K562 (cell line): ENCODE measurements at regions not wholly inside any gene's neighbourhood (a gene's known extent, or its start where the extent isn't known, plus 50 kb on each side); places are given as distances from the start of the nearest gene placed in this dataset.

ENCODE experiments used
- ATAC-seq: fragments of 200-7000 bp; cut with Tn5 transposase; 3 replicates; pipeline ENCODE4 v1.9.1; 2020; ENCODE audit warnings: moderate library complexity
- BruUV-seq: library from RNA; stranded (reverse); fragments of 400-500 nt; replicated peaks from 2 replicates; lab custom pipeline; 2021; lab: Mats Ljungman, UMichigan
- CTCF ChIA-PET: fragments of 300-600 bp; formaldehyde crosslinking; extraction: SDS; loops from one replicate; lab custom pipeline; 2021; ENCODE audit warnings: low intra/inter-chr PET ratio; lab: Yijun Ruan, JAX
- POLR2A ChIA-PET: fragments of 300-600, 350-650 bp; sonication (Branson Sonifier 250); formaldehyde crosslinking; extraction: SDS; loops from one replicate; lab custom pipeline; 2021; ENCODE audit warnings: antibody characterized with exemption, inconsistent platforms; lab: Yijun Ruan, JAX
- DNase-seq, 4 experiments: peaks; one replicate each; pipeline versions ENCODE4 v3.0.0 to v3.0.0-alpha.2; 2011 to 2018; ENCODE audit warnings: low spot score in 3 of 4, mixed read lengths in 3 of 4; ENCODE audit errors: extremely low read depth in 1 of 4
- FAIRE-seq: peaks from 2 replicates; lab custom pipeline; 2011; peaks lifted over from hg19 to GRCh38; lab: Jason Lieb, UNC
- H2AFZ ChIP-seq: 2 replicates; pipeline ENCODE4 v1.6.0; 2011; ENCODE audit warnings: low read depth, low read length, control low read depth, inconsistent platforms
- H3K27ac ChIP-seq: fragments of 200-600 bp; 3 replicates; pipeline ENCODE4 v1.8.0; 2011; ENCODE audit warnings: low read depth, mild to moderate bottlenecking, control low read depth, inconsistent platforms, low read length, moderate library complexity, mixed read lengths; ENCODE audit errors: extremely low read depth
- H3K27me3 ChIP-seq, 2 experiments: fragments of 300-600 bp in 1 of 2; 2 replicates in 1 of 2; 3 replicates in 1 of 2; pipeline versions ENCODE4 v1.6.0 to v1.8.0; 2011; ENCODE audit warnings: inconsistent platforms in 2 of 2, low read length in 2 of 2, mild to moderate bottlenecking in 1 of 2, mixed read lengths in 1 of 2, moderate library complexity in 1 of 2; ENCODE audit not compliant: control insufficient read depth in 2 of 2, insufficient read depth in 2 of 2
- H3K36me3 ChIP-seq: fragments of 300-600 bp; 3 replicates; pipeline ENCODE4 v1.8.0; 2011; ENCODE audit warnings: mild to moderate bottlenecking, low read length, inconsistent platforms; ENCODE audit not compliant: control insufficient read depth, insufficient read depth
- H3K4me1 ChIP-seq, 2 experiments: fragments of 200-600 bp in 1 of 2; replicated peaks in 1 of 2; 2 replicates in 1 of 2; 3 replicates in 1 of 2; pipeline versions ENCODE4 v1.5.1 to v1.8.0; 2011; ENCODE audit warnings: inconsistent platforms in 2 of 2, low read length in 2 of 2, mild to moderate bottlenecking in 1 of 2, mixed read lengths in 1 of 2, moderate library complexity in 1 of 2; ENCODE audit not compliant: control insufficient read depth in 2 of 2, insufficient read depth in 2 of 2
- H3K4me2 ChIP-seq: 2 replicates; pipeline ENCODE4 v1.6.1; 2011; ENCODE audit warnings: low read length, control low read depth, inconsistent platforms, mixed read lengths; ENCODE audit not compliant: insufficient read depth
- H3K4me3 ChIP-seq: fragments of 200-600 bp; sonication (generic), shearing (Covaris generic); 2 replicates; pipeline ENCODE4 v1.5.1; 2016; ENCODE audit warnings: control low read depth, inconsistent platforms
- H3K79me2 ChIP-seq: fragments of 200-600 bp; 3 replicates; pipeline ENCODE4 v1.8.0; 2011; ENCODE audit warnings: low read length, inconsistent platforms; ENCODE audit not compliant: control insufficient read depth, insufficient read depth
- H3K9ac ChIP-seq, 2 experiments: 2 replicates each; pipeline versions ENCODE4 v1.6.0 to v1.6.1; 2011; ENCODE audit warnings: low read depth in 2 of 2, low read length in 2 of 2, control low read depth in 1 of 2, inconsistent platforms in 1 of 2, mild to moderate bottlenecking in 1 of 2, mixed read lengths in 1 of 2; ENCODE audit not compliant: insufficient read depth in 1 of 2
- H3K9me1 ChIP-seq: one replicate; pipeline ENCODE4 v1.6.0; 2011; ENCODE audit warnings: inconsistent platforms, mild to moderate bottlenecking, low read length, moderate library complexity; ENCODE audit not compliant: control insufficient read depth, insufficient read depth
- H3K9me3 ChIP-seq: replicated peaks from 2 replicates; pipeline ENCODE4 v1.5.1; 2011; ENCODE audit warnings: low read depth, low read length, inconsistent platforms; ENCODE audit not compliant: control insufficient read depth, insufficient read depth
- H4K20me1 ChIP-seq: replicated peaks from 2 replicates; pipeline ENCODE4 v1.6.1; 2011; ENCODE audit warnings: low read length, inconsistent platforms, mixed read lengths; ENCODE audit not compliant: control insufficient read depth, insufficient read depth
- CCAR2 ChIP-seq: fragments of 200-400 bp; formaldehyde crosslinking; IDR thresholded peaks from 2 replicates; pipeline ENCODE4 v1.6.1; 2017; ENCODE audit warnings: mild to moderate bottlenecking, low read depth, low read length
- ESRRB ChIP-seq: fragments of 250-450 bp; sonication (Bioruptor Pico); IDR thresholded peaks from 2 replicates; pipeline ENCODE4 v1.5.0; 2020; ENCODE audit warnings: mild to moderate bottlenecking, moderate library complexity, borderline replicate concordance
- MCM3 ChIP-seq: fragments of 450-650 bp; IDR thresholded peaks from 2 replicates; pipeline ENCODE4 v1.6.1; 2016
- SREBF2 ChIP-seq: sonication (generic); formaldehyde crosslinking; IDR thresholded peaks from 2 replicates; pipeline ENCODE4 v1.4.0; 2020; ENCODE audit warnings: mild to moderate bottlenecking, missing genetic modification reagents
- ZNF133 ChIP-seq: fragments of 250-450 bp; sonication (Bioruptor Pico); IDR thresholded peaks from 2 replicates; pipeline ENCODE4 v1.4.0; 2020; ENCODE audit warnings: mild to moderate bottlenecking
- ZNF436 ChIP-seq: fragments of 250-450, 450-650 bp; sonication (Bioruptor Pico); formaldehyde crosslinking; IDR thresholded peaks from 2 replicates; pipeline ENCODE4 v1.7.0; 2020; ENCODE audit warnings: mild to moderate bottlenecking
- ZNF766 ChIP-seq: fragments of 200-800 bp; sonication (Bioruptor generic); conservative IDR thresholded peaks from 2 replicates; pipeline ENCODE4 v1.6.1; 2016; ENCODE audit warnings: missing genetic modification characterization, missing compliant biosample characterization
- WGBS: fragments of 100-300 bp; shearing (Covaris generic); methylation state at CpG from one replicate; pipeline ENCODE4 v1.1.6; 2016; ENCODE audit warnings: low coverage, mixed read lengths; ENCODE audit not compliant: insufficient coverage; ENCODE audit errors: missing lambda C conversion rate; 5-methylcytosine and 5-hydroxymethylcytosine counted together
- in situ Hi-C: fragments of 300-500 bp; cut with MboI; formaldehyde crosslinking; loops from 4 replicates; pipeline ENCODE4 v1.15.0; 2018; ENCODE audit warnings: inconsistent platforms, mixed read lengths
- intact Hi-C: fragments of 100-400 bp; cut with micrococcal nuclease; formaldehyde crosslinking; loops from 2 replicates; pipeline ENCODE4 v1.14.2; 2022
- TF ChIP-seq, protein P1 (sequence below), 3 experiments: IDR thresholded peaks in 2 of 3; conservative IDR thresholded peaks in 1 of 3; 2 replicates each; pipeline ENCODE4 v1.5.1; 2011 to 2012; ENCODE audit warnings: low read length in 3 of 3, mild to moderate bottlenecking in 3 of 3, control low read depth in 2 of 3, improper control_type of control experiment in 1 of 3, inconsistent platforms in 1 of 3, low read depth in 1 of 3, mixed read lengths in 1 of 3, moderate library complexity in 1 of 3; ENCODE audit not compliant: insufficient read depth in 2 of 3

DNA sequence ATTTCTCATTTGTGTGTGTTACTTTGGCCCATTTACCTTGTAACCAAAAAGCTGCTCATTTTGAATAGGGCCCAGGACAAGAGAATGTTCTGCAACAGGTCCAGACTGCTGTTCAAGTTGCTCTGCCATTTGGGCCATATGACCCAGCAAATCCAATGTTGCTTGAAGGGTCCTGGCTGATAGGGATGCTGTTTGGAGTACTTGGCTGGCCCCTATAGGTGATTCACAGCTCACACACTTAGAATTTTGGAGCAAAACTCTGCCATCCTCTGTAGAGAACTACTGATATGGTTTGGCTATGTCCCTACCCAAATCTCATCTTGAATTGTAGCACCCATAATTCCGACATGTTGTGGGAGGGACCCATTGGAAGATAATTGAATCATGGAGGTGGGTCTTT is 131.5 kb downstream of the AASDH start:
- ChIA-PET POLR2A (no interaction called here), CTCF (no interaction called here)
- intact Hi-C loops (no loop called here), in situ Hi-C loops (no loop called here)
- no peak for FAIRE-seq
- Histone ChIP-seq H3K4me3 (no peak overlapping the region), H3K9me3 (no peaks in the 10 kb centered on the region), H3K4me1 (no peaks in the 10 kb centered on the region), H2AFZ (no peak overlapping the region), H3K9ac (no peak overlapping the region), H3K27me3 (peaks cover 0 to 14% of the 10 kb centered on the region in 2 experiments; a peak in 2 of 5 replicates), H3K9me1 (no peaks in the 10 kb centered on the region), H3K27ac (no peak overlapping the region), H3K36me3 (no peaks in the 10 kb centered on the region), H3K4me2 (no peak overlapping the region), H4K20me1 (no peaks in the 10 kb centered on the region), H3K79me2 (no peaks in the 10 kb centered on the region)
- 0% methylated on average over 1 of the region's 1 CpG for WGBS
- DNase-seq = no peak
- ATAC-seq = peak; percentile 31; the same call in 1 of the 3 replicates
- TF ChIP-seq SREBF2 (CRISPR knock-in tag) (no peak), ZNF436 (CRISPR knock-in tag) (no peak), CCAR2 (no peak), ESRRB (CRISPR knock-in tag) (no peak), ZNF133 (no peak), ZNF766 (CRISPR knock-in tag) (no peak), MCM3 (no peak)
- TF ChIP-seq, protein P1, sequence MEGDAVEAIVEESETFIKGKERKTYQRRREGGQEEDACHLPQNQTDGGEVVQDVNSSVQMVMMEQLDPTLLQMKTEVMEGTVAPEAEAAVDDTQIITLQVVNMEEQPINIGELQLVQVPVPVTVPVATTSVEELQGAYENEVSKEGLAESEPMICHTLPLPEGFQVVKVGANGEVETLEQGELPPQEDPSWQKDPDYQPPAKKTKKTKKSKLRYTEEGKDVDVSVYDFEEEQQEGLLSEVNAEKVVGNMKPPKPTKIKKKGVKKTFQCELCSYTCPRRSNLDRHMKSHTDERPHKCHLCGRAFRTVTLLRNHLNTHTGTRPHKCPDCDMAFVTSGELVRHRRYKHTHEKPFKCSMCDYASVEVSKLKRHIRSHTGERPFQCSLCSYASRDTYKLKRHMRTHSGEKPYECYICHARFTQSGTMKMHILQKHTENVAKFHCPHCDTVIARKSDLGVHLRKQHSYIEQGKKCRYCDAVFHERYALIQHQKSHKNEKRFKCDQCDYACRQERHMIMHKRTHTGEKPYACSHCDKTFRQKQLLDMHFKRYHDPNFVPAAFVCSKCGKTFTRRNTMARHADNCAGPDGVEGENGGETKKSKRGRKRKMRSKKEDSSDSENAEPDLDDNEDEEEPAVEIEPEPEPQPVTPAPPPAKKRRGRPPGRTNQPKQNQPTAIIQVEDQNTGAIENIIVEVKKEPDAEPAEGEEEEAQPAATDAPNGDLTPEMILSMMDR (IDR thresholded peaks at IDR 0.05 in 2 of 3, conservative IDR thresholded peaks at IDR 0.05 in 1 of 3; ENCODE audit: insufficient read depth in 2 of 3, low read depth in 1 of 3, low read length in 3 of 3) = peak in 1 of 3 experiments; percentile 19; a peak in 1 of 6 replicates
- BruUV-seq = no TSS peak
